ENCODE measurements at regions not wholly inside any gene's neighbourhood (a gene's known extent, or its start where the extent isn't known, plus 50 kb on each side); places are given as distances from the start of the nearest gene placed in this dataset.

- TF ChIP-seq CTCF (IDR thresholded peaks at IDR 0.05): no peak
- H3K27ac ChIP-seq: no peak overlapping the region
- H3K9me3 ChIP-seq: no peaks in the 10 kb centered on the region
- no peaks in the 10 kb centered on the region for H3K36me3 ChIP-seq
- no peak overlapping the region for H3K4me3 ChIP-seq (ENCODE audit: low read depth in 1 of 2, low read length in 1 of 2)
- no peaks in the 10 kb centered on the region for H3K27me3 ChIP-seq
- H3K4me1 ChIP-seq (ENCODE audit: control insufficient read depth in 1 of 2, insufficient read depth in 1 of 2, low read depth in 1 of 2, low read length in 1 of 2): no peaks in the 10 kb centered on the region
These were observed 2000.1 kb downstream of the EFNA5 start for GRCh38 chr5:105670596-105670995.

GRCh38 chr5:105663671-105664070, 2007.1 kb downstream of the EFNA5 start:
- H3K36me3 ChIP-seq: no peaks in the 10 kb centered on the region

GRCh38 chr5:105659396-105659795, 2011.3 kb downstream of the EFNA5 start:
- Histone ChIP-seq H3K27me3 (no peaks in the 10 kb centered on the region), H3K4me1 (ENCODE audit: control insufficient read depth in 1 of 2, insufficient read depth in 1 of 2, low read depth in 1 of 2, low read length in 1 of 2) (no peaks in the 10 kb centered on the region), H3K4me3 (ENCODE audit: low read depth in 1 of 2, low read length in 1 of 2) (no peak overlapping the region), H3K36me3 (no peaks in the 10 kb centered on the region), H3K27ac (no peak overlapping the region), H3K9me3 (no peaks in the 10 kb centered on the region)
- no peak for TF ChIP-seq CTCF (IDR thresholded peaks at IDR 0.05)

More at GRCh38 chr5:105663671-105664070, 2007.1 kb downstream of the EFNA5 start:
- Histone ChIP-seq H3K4me1 (ENCODE audit: control insufficient read depth in 1 of 2, insufficient read depth in 1 of 2, low read depth in 1 of 2, low read length in 1 of 2) (no peaks in the 10 kb centered on the region), H3K27ac (no peak overlapping the region), H3K27me3 (no peaks in the 10 kb centered on the region), H3K9me3 (no peaks in the 10 kb centered on the region), H3K4me3 (ENCODE audit: low read depth in 1 of 2, low read length in 1 of 2) (no peak overlapping the region)
- TF ChIP-seq CTCF (IDR thresholded peaks at IDR 0.05): no peak

- H3K4me1 ChIP-seq (ENCODE audit: control insufficient read depth in 1 of 2, insufficient read depth in 1 of 2, low read depth in 1 of 2, low read length in 1 of 2): no peaks in the 10 kb centered on the region
- no peaks in the 10 kb centered on the region for H3K36me3 ChIP-seq
- H3K27me3 ChIP-seq: no peaks in the 10 kb centered on the region
- H3K27ac ChIP-seq: no peak overlapping the region
- H3K4me3 ChIP-seq (ENCODE audit: low read depth in 1 of 2, low read length in 1 of 2): no peak overlapping the region
- H3K9me3 ChIP-seq: no peaks in the 10 kb centered on the region
- no peak for TF ChIP-seq CTCF (IDR thresholded peaks at IDR 0.05)
These were observed 2030.4 kb downstream of the EFNA5 start for GRCh38 chr5:105640328-105640727.

GRCh38 chr5:105639511-105639910, 2031.2 kb downstream of the EFNA5 start:
- no peaks in the 10 kb centered on the region for H3K27me3 ChIP-seq
- no peak overlapping the region for H3K4me3 ChIP-seq (ENCODE audit: low read depth in 1 of 2, low read length in 1 of 2)
- H3K4me1 ChIP-seq (ENCODE audit: control insufficient read depth in 1 of 2, insufficient read depth in 1 of 2, low read depth in 1 of 2, low read length in 1 of 2): no peaks in the 10 kb centered on the region
- TF ChIP-seq CTCF (IDR thresholded peaks at IDR 0.05): no peak
- H3K9me3 ChIP-seq: no peaks in the 10 kb centered on the region
- H3K27ac ChIP-seq: no peak overlapping the region
- H3K36me3 ChIP-seq: no peaks in the 10 kb centered on the region

- Histone ChIP-seq H3K4me3 (ENCODE audit: low read depth in 1 of 2, low read length in 1 of 2) (no peak overlapping the region), H3K27me3 (no peaks in the 10 kb centered on the region), H3K9me3 (no peaks in the 10 kb centered on the region), H3K4me1 (ENCODE audit: control insufficient read depth in 1 of 2, insufficient read depth in 1 of 2, low read depth in 1 of 2, low read length in 1 of 2) (no peaks in the 10 kb centered on the region), H3K27ac (no peak overlapping the region), H3K36me3 (no peaks in the 10 kb centered on the region)
- TF ChIP-seq CTCF (IDR thresholded peaks at IDR 0.05): no peak
These were observed 2031.7 kb downstream of the EFNA5 start for GRCh38 chr5:105639068-105639467.

Data from neutrophil (primary cell).